Neural progenitor cell (in vitro differentiated cells): ENCODE measurements at regions not wholly inside any gene's neighbourhood (a gene's known extent, or its start where the extent isn't known, plus 50 kb on each side); places are given as distances from the start of the nearest gene placed in this dataset.

Experiments
- EZH2 ChIP-seq: fragments of 200-600 bp; sonication (generic); IDR thresholded peaks from 2 replicates; pipeline ENCODE4 v1.6.1; 2017; ENCODE audit warnings: antibody characterized with exemption, mild to moderate bottlenecking, moderate library complexity
- EZH2phosphoT487 ChIP-seq: fragments of 200-600 bp; sonication (generic); IDR thresholded peaks from 2 replicates; pipeline ENCODE4 v1.6.1; 2017; ENCODE audit warnings: antibody characterized with exemption
- TF ChIP-seq, protein P1 (sequence below): fragments of 200-600 bp; sonication (generic); IDR thresholded peaks from 2 replicates; pipeline ENCODE4 v1.5.1; 2017; ENCODE audit warnings: antibody characterized with exemption, mild to moderate bottlenecking

DNA sequence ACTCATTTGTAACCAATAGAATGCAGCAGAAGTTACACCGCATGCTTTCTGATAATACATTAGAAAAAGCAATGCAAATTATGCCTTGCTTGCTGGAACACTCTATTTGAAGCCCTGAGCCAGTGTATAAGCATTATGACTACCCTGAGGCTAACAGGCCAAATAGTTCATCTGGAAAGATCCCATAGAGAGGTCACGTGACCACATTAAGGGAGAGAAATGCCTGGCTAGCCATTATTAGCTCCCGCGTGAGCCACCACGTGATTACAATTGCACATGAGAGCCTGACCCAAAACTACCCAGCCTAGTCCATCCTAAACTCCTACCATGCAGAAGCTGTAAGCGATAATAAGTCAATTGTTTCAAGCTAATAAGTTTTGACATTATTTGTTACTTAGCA, 472.9 kb upstream of the GALNTL6 start:
- TF ChIP-seq EZH2 (no peak), EZH2phosphoT487 (no peak)
- TF ChIP-seq, protein P1, sequence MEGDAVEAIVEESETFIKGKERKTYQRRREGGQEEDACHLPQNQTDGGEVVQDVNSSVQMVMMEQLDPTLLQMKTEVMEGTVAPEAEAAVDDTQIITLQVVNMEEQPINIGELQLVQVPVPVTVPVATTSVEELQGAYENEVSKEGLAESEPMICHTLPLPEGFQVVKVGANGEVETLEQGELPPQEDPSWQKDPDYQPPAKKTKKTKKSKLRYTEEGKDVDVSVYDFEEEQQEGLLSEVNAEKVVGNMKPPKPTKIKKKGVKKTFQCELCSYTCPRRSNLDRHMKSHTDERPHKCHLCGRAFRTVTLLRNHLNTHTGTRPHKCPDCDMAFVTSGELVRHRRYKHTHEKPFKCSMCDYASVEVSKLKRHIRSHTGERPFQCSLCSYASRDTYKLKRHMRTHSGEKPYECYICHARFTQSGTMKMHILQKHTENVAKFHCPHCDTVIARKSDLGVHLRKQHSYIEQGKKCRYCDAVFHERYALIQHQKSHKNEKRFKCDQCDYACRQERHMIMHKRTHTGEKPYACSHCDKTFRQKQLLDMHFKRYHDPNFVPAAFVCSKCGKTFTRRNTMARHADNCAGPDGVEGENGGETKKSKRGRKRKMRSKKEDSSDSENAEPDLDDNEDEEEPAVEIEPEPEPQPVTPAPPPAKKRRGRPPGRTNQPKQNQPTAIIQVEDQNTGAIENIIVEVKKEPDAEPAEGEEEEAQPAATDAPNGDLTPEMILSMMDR = no peak
